ENCODE measurements at regions not wholly inside any gene's neighbourhood (a gene's known extent, or its start where the extent isn't known, plus 50 kb on each side); places are given as distances from the start of the nearest gene placed in this dataset.

- H2BK120ac ChIP-seq (replicated peaks; ENCODE audit: low read depth, low read length): no peak overlapping the region
- H3K27me3 ChIP-seq (replicated peaks in 1 of 4; ENCODE audit: control insufficient read depth in 3 of 4, extremely low read depth in 1 of 4, insufficient read depth in 3 of 4, low read length in 3 of 4): no peaks in the 10 kb centered on the region
- no peak overlapping the region for H2BK20ac ChIP-seq (ENCODE audit: low read length)
- no peak overlapping the region for H2AK5ac ChIP-seq (ENCODE audit: low read depth, low read length)
- H3K23me2 ChIP-seq (ENCODE audit: low read depth, low read length): no peaks in the 10 kb centered on the region
- no peak overlapping the region for H3K14ac ChIP-seq (ENCODE audit: insufficient read length)
- H4K8ac ChIP-seq (ENCODE audit: extremely low read depth, insufficient read depth, low read length): no peak overlapping the region
- FAIRE-seq (no peak), DNase-seq (ENCODE audit: low read depth in 1 of 2, low spot score in 2 of 2) (no peak)
- 88% methylated on average over 1 of the region's 1 CpG; no CpG with 5 or more reads in 1 of the 2 experiments for WGBS, 2 experiments (ENCODE audit: extremely low coverage in 1 of 2, insufficient coverage in 1 of 2, insufficient read length in 1 of 2, insufficient replicate concordance in 2 of 2, low coverage in 1 of 2, low lambda C conversion rate in 2 of 2, missing lambda C conversion rate in 1 of 2)
- CTCF ChIA-PET (ENCODE audit: partially characterized antibody): interaction anchor here (0.6 kb wide), 1 partner anchor 62 kb away, joined by 3 read pairs; no protein-coding TSS in a partner anchor
- H3K4me1 ChIP-seq (replicated peaks in 1 of 4; ENCODE audit: control insufficient read depth in 3 of 4, insufficient read depth in 4 of 4, low read length in 3 of 4): no peaks in the 10 kb centered on the region
- no peaks in the 10 kb centered on the region for H3K9me3 ChIP-seq (ENCODE audit: insufficient read depth in 2 of 2, low read depth in 1 of 2, low read length in 1 of 2)
- no peak overlapping the region for H4K91ac ChIP-seq (replicated peaks; ENCODE audit: insufficient read length, low read length)
- no peak overlapping the region for H2BK5ac ChIP-seq (ENCODE audit: low read depth, low read length)
- H3K18ac ChIP-seq (ENCODE audit: extremely low read depth, low read length): no peak overlapping the region
- no peaks in the 10 kb centered on the region for H3K36me3 ChIP-seq (ENCODE audit: control insufficient read depth in 2 of 4, insufficient read depth in 4 of 4, low read length in 3 of 4)
- H3K56ac ChIP-seq (replicated peaks; ENCODE audit: insufficient read length, low read depth, low read length): no peak overlapping the region
- POLR2A ChIA-PET (ENCODE audit: partially characterized antibody): interaction anchor here (0.6 kb wide), 1 partner anchor 334 kb away, joined by 3 read pairs; no protein-coding TSS in a partner anchor
- no peak overlapping the region for H3K4me3 ChIP-seq (ENCODE audit: extremely low read depth in 1 of 4, insufficient read depth in 2 of 4, low read depth in 3 of 4, low read length in 4 of 4)
- no peak overlapping the region for H3K23ac ChIP-seq (ENCODE audit: insufficient read length)
- no peak overlapping the region for H2BK12ac ChIP-seq (ENCODE audit: low read depth, low read length)
- no peaks in the 10 kb centered on the region for H4K20me1 ChIP-seq (replicated peaks in 1 of 2; ENCODE audit: control insufficient read depth in 1 of 2, insufficient read depth in 2 of 2, low read length in 2 of 2)
- no peak overlapping the region for H3K4me2 ChIP-seq (ENCODE audit: insufficient read depth in 1 of 2, low read depth in 2 of 2, low read length in 2 of 2)
- no peak overlapping the region for H2AFZ ChIP-seq (ENCODE audit: low read length)
- no peak overlapping the region for H3K27ac ChIP-seq (ENCODE audit: low read depth, low read length)
- H3K79me1 ChIP-seq (ENCODE audit: low read depth, low read length): no peaks in the 10 kb centered on the region
- H3K9ac ChIP-seq (replicated peaks in 1 of 4; ENCODE audit: extremely low read depth in 1 of 4, low read depth in 3 of 4, low read length in 3 of 4): no peak overlapping the region
- no peaks in the 10 kb centered on the region for H3K79me2 ChIP-seq (ENCODE audit: control insufficient read depth in 1 of 2, insufficient read depth in 2 of 2, low read length in 2 of 2)
- H3K4ac ChIP-seq (replicated peaks; ENCODE audit: insufficient read length, low read depth, low read length): no peak overlapping the region
- H2BK15ac ChIP-seq (ENCODE audit: low read length): no peak overlapping the region
- no peak overlapping the region for H4K5ac ChIP-seq (ENCODE audit: insufficient read length, low read depth, low read length)
- TF ChIP-seq SRF (IDR thresholded peaks at IDR 0.05; ENCODE audit: low read depth, low read length) (no peak), SIX5 (IDR thresholded peaks at IDR 0.05; ENCODE audit: low read depth, low read length) (no peak), KDM1A (IDR thresholded peaks at IDR 0.05; ENCODE audit: borderline replicate concordance, low read length) (no peak), TEAD4 (IDR thresholded peaks at IDR 0.05; ENCODE audit: low read depth, low read length) (no peak), BRCA1 (IDR thresholded peaks at IDR 0.05; ENCODE audit: low read depth, low read length) (no peak), KDM5A (IDR thresholded peaks at IDR 0.05; ENCODE audit: low read length) (no peak), RFX5 (IDR thresholded peaks at IDR 0.05; ENCODE audit: borderline replicate concordance, low read depth, low read length) (no peak), TAF7 (optimal IDR thresholded peaks at IDR 0.05; ENCODE audit: borderline replicate concordance, low read depth, low read length) (no peak)
Observed at GRCh38 chr21:22490049-22490448, 1491.8 kb downstream of the NCAM2 start.

Measured in H1 (cell line).